B cell (primary cell): ENCODE measurements at regions not wholly inside any gene's neighbourhood (a gene's known extent, or its start where the extent isn't known, plus 50 kb on each side); places are given as distances from the start of the nearest gene placed in this dataset.

Experiments used
- CTCF ChIP-seq: fragments of 200-600 bp; IDR thresholded peaks from one replicate; pipeline ENCODE4 v1.8.0; 2022; ENCODE audit warnings: antibody characterized with exemption, mild to moderate bottlenecking
- EZH2 ChIP-seq: IDR thresholded peaks from 2 replicates; pipeline ENCODE4 v1.6.1; 2012; ENCODE audit warnings: borderline replicate concordance, low read depth, mild to moderate bottlenecking, moderate library complexity, low read length; ENCODE audit not compliant: insufficient read depth, poor library complexity, severe bottlenecking

DNA sequence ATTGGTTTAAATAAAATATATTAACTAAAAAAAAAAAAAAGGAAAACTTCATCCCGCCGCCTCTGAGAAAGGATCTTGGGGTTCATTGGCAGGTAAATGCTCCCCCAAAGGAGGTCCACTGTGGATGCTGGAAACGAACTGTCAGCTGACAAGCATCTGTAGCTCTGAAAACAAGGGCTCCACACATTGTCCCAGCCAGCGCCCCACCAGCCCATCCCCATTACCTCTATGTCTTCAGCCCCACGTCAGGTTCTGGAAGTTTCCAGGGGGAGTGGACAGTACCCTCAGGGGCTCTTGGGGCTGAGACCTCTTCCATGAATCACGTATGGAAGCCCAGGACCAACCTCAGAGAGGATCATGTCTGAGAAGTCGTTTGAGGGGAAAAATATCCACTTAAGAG is 66.4 kb upstream of the WNT7B start:
- TF ChIP-seq CTCF (no peak), EZH2 (no peak)
